Neural cell (in vitro differentiated cells): ENCODE measurements at regions not wholly inside any gene's neighbourhood (a gene's known extent, or its start where the extent isn't known, plus 50 kb on each side); places are given as distances from the start of the nearest gene placed in this dataset.

Source experiments
- H2AFZ ChIP-seq: fragments of 200-600, 300-800 bp; sonication (generic), shearing (Covaris generic); 2 replicates; pipeline ENCODE4 v1.6.0; 2014; ENCODE audit warnings: low read depth, mild to moderate bottlenecking, antibody characterized with exemption, low read length, moderate library complexity
- H3F3A ChIP-seq: fragments of 200-600 bp; shearing (Covaris generic); 2 replicates; pipeline ENCODE4 v1.6.1; 2016; ENCODE audit warnings: mild to moderate bottlenecking, moderate library complexity, mixed read lengths, antibody characterized with exemption, low read length; ENCODE audit not compliant: insufficient read depth, poor library complexity, severe bottlenecking
- H3K27ac ChIP-seq: fragments of 200-600, 300-800 bp; sonication (generic), shearing (Covaris generic); 2 replicates; pipeline ENCODE4 v1.5.1; 2014; ENCODE audit warnings: mild to moderate bottlenecking, low read length, moderate library complexity
- H3K27me3 ChIP-seq: fragments of 300-800, 200-600 bp; sonication (generic), shearing (Covaris generic); 2 replicates; pipeline ENCODE4 v1.6.0; 2014; ENCODE audit warnings: mild to moderate bottlenecking, low read depth, low read length, moderate library complexity; ENCODE audit not compliant: insufficient read depth
- H3K36me3 ChIP-seq: fragments of 300-800, 200-600 bp; sonication (generic), shearing (Covaris generic); 2 replicates; pipeline ENCODE4 v1.5.1; 2014; ENCODE audit warnings: mild to moderate bottlenecking, antibody characterized with exemption, low read length, moderate library complexity; ENCODE audit not compliant: insufficient read depth
- H3K4me2 ChIP-seq: fragments of 300-800, 200-600 bp; sonication (generic), shearing (Covaris generic); 2 replicates; pipeline ENCODE4 v1.6.0; 2014; ENCODE audit warnings: mild to moderate bottlenecking, low read length
- H3K4me3 ChIP-seq: fragments of 300-800, 200-600 bp; sonication (generic), shearing (Covaris generic); 2 replicates; pipeline ENCODE4 v1.5.1; 2014; ENCODE audit warnings: mild to moderate bottlenecking, low read length, moderate library complexity
- H3K79me2 ChIP-seq: fragments of 200-600 bp; shearing (Covaris generic); replicated peaks from 2 replicates; pipeline ENCODE4 v1.6.0; 2014; ENCODE audit warnings: mild to moderate bottlenecking, low read length, moderate library complexity; ENCODE audit not compliant: insufficient read depth
- H3K9ac ChIP-seq: fragments of 300-800, 200-600 bp; sonication (generic), shearing (Covaris generic); 2 replicates; pipeline ENCODE4 v1.6.1; 2016; ENCODE audit warnings: mild to moderate bottlenecking, low read length, mixed read lengths
- H3K9me2 ChIP-seq: fragments of 200-600 bp; shearing (Covaris generic); 2 replicates; pipeline ENCODE4 v1.6.1; 2016; ENCODE audit warnings: mild to moderate bottlenecking, low read length, mixed read lengths; ENCODE audit not compliant: insufficient read depth
- H3K9me3 ChIP-seq: fragments of 200-600, 300-800 bp; sonication (generic), shearing (Covaris generic); 2 replicates; pipeline ENCODE4 v1.6.1; 2016; ENCODE audit warnings: mild to moderate bottlenecking, mixed run types, low read length, moderate library complexity, mixed read lengths
- H4K20me1 ChIP-seq: fragments of 200-600 bp; shearing (Covaris generic); 2 replicates; pipeline ENCODE4 v1.6.1; 2016; ENCODE audit warnings: mild to moderate bottlenecking, mixed run types; ENCODE audit not compliant: insufficient read depth
- CTCF ChIP-seq: fragments of 450-650 bp; IDR thresholded peaks from 2 replicates; pipeline ENCODE4 v1.5.1; 2014; ENCODE audit warnings: antibody characterized with exemption, mild to moderate bottlenecking, moderate library complexity; ENCODE audit not compliant: poor library complexity, severe bottlenecking
- EP300 ChIP-seq: fragments of 450-650 bp; conservative IDR thresholded peaks from 2 replicates; pipeline ENCODE4 v1.6.1; 2014; ENCODE audit warnings: antibody characterized with exemption, mild to moderate bottlenecking, moderate library complexity; ENCODE audit not compliant: poor library complexity, severe bottlenecking
- EZH2 ChIP-seq: fragments of 200-600, 300-800 bp; shearing (Covaris generic), sonication (generic); IDR thresholded peaks from 2 replicates; pipeline ENCODE4 v1.6.1; 2014; ENCODE audit warnings: antibody characterized with exemption, low read length, borderline replicate concordance, mild to moderate bottlenecking; ENCODE audit not compliant: insufficient read depth, poor library complexity, severe bottlenecking
- MXI1 ChIP-seq: fragments of 450-650 bp; conservative IDR thresholded peaks from 2 replicates; pipeline ENCODE4 v1.6.1; 2014; ENCODE audit warnings: antibody characterized with exemption, mild to moderate bottlenecking; ENCODE audit not compliant: poor library complexity, severe bottlenecking
- POLR2AphosphoS5 ChIP-seq: IDR thresholded peaks from 2 replicates; pipeline ENCODE4 v1.6.1; 2012
- RAD21 ChIP-seq: fragments of 450-650 bp; conservative IDR thresholded peaks from 2 replicates; pipeline ENCODE4 v1.6.1; 2014; ENCODE audit warnings: antibody characterized with exemption, mild to moderate bottlenecking, moderate library complexity
- REST ChIP-seq: IDR thresholded peaks from 2 replicates; pipeline ENCODE4 v1.6.1; 2012; ENCODE audit warnings: borderline replicate concordance
- SMC3 ChIP-seq: fragments of 450-650 bp; conservative IDR thresholded peaks from 2 replicates; pipeline ENCODE4 v1.6.1; 2014; ENCODE audit warnings: antibody characterized with exemption, mild to moderate bottlenecking, moderate library complexity; ENCODE audit not compliant: poor library complexity
- TAF1 ChIP-seq: IDR thresholded peaks from 2 replicates; pipeline ENCODE4 v1.6.1; 2012; ENCODE audit warnings: low read depth

GRCh38 chr4:116531870-116532269 is 553.5 kb downstream of the TRAM1L1 start:
- no peak overlapping the region for H3K27ac ChIP-seq
- H2AFZ ChIP-seq, result no peak overlapping the region
- TF ChIP-seq SMC3 (no peak), EZH2 (no peak), MXI1 (no peak), POLR2AphosphoS5 (no peak), EP300 (no peak), CTCF (no peak), TAF1 (no peak), REST (no peak), RAD21 (no peak)
- no peaks in the 10 kb centered on the region for H3K27me3 ChIP-seq
- H4K20me1 ChIP-seq, result no peaks in the 10 kb centered on the region
- H3K4me2 ChIP-seq, result no peak overlapping the region
- H3K4me3 ChIP-seq, result no peak overlapping the region
- no peaks in the 10 kb centered on the region for H3K36me3 ChIP-seq
- H3K79me2 ChIP-seq, result no peaks in the 10 kb centered on the region
- H3K9me2 ChIP-seq, result no peaks in the 10 kb centered on the region
- H3K9me3 ChIP-seq, result no peaks in the 10 kb centered on the region
- H3K9ac ChIP-seq, result no peak overlapping the region
- no peaks in the 10 kb centered on the region for H3F3A ChIP-seq

- H3K9me3 ChIP-seq, result no peaks in the 10 kb centered on the region
- H3K4me2 ChIP-seq, result no peak overlapping the region
- H4K20me1 ChIP-seq, result no peaks in the 10 kb centered on the region
- no peaks in the 10 kb centered on the region for H3K36me3 ChIP-seq
- no peak overlapping the region for H2AFZ ChIP-seq
- no peaks in the 10 kb centered on the region for H3F3A ChIP-seq
- H3K27me3 ChIP-seq, result no peaks in the 10 kb centered on the region
- no peak for TF ChIP-seq REST
- TF ChIP-seq TAF1, result no peak
- TF ChIP-seq POLR2AphosphoS5, result no peak
- TF ChIP-seq SMC3, result no peak
- no peak for TF ChIP-seq RAD21
- no peak for TF ChIP-seq EP300
- TF ChIP-seq EZH2, result no peak
- TF ChIP-seq MXI1, result no peak
- no peak for TF ChIP-seq CTCF
- H3K79me2 ChIP-seq, result no peaks in the 10 kb centered on the region
- H3K9me2 ChIP-seq, result no peaks in the 10 kb centered on the region
- no peak overlapping the region for H3K4me3 ChIP-seq
- H3K9ac ChIP-seq, result no peak overlapping the region
- no peak overlapping the region for H3K27ac ChIP-seq
Observed at GRCh38 chr4:116531026-116531425, 554.4 kb downstream of the TRAM1L1 start.
